GM18505 (cell line): ENCODE measurements at regions not wholly inside any gene's neighbourhood (a gene's known extent, or its start where the extent isn't known, plus 50 kb on each side); places are given as distances from the start of the nearest gene placed in this dataset.
"Not testable (repeated sequence)": the region's sequence is repeated elsewhere in the genome, so short reads cannot be mapped to it uniquely, and the experiment has no call there.

Experiments
- ATAC-seq: cut with Tn5 transposase; IDR thresholded peaks from one replicate; pipeline ENCODE4 v1.9.1; 2021; ENCODE audit not compliant: unreplicated experiment
- POLR2A ChIP-seq: IDR thresholded peaks from 4 replicates; pipeline ENCODE4 v1.6.1; 2011; ENCODE audit warnings: borderline replicate concordance; ENCODE audit not compliant: insufficient read depth, insufficient read length; ENCODE audit errors: extremely low read depth

- no peak for ATAC-seq
- no peak for TF ChIP-seq POLR2A
Observed at GRCh38 chr2:150260636-150261035, 226.8 kb downstream of the RND3 start.

GRCh38 chr2:150259746-150260145 lies 227.7 kb downstream of the RND3 start:
- TF ChIP-seq POLR2A: no peak
- ATAC-seq: no peak

GRCh38 chr2:150258781-150259307 lies 228.6 kb downstream of the RND3 start:
- TF ChIP-seq POLR2A: no peak
- no peak for ATAC-seq

DNA sequence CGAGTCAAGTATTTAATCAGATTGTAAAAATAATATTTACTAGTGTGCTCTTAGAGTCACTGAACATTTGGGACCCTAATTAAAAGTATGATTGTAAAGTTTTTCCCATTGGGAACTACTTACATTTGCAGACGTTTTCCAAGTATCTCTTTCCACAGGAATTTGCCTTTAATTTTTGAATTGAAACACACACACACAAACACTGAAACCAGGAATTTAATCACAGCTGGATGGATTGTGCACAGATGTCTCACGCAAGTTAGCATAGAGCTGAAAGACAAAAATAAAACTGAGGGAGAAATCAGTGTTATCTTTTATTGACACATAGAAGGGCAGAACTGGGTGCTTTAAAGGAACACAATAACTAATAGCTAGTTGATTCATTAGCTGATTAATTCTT lies 230.7 kb downstream of the RND3 start:
- no peak for ATAC-seq
- no peak for TF ChIP-seq POLR2A

DNA sequence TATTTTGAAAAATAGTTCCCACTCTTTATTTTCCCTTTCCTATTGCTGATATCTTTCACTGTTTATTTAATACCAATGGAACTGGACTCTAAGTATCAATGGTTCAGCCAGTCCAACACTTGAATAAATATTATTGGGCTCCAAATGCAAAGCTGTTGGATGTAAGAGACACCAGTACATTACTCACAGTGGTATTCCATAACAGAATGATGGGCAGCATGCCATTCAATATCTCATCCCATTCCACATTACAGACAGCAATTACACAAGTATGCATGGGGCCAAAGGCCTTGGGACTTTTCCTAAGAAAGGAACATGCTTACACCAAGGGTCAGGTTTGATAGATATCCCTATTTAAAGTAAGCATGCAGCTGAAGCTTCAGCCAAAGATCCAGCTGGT lies 231.9 kb downstream of the RND3 start:
- no peak for TF ChIP-seq POLR2A
- ATAC-seq: no peak

GRCh38 chr2:150249735-150250134 lies 237.7 kb downstream of the RND3 start:
- not testable (repeated sequence) for ATAC-seq

GRCh38 chr2:150247481-150247880 lies 240.0 kb downstream of the RND3 start:
- no peak for ATAC-seq
- TF ChIP-seq POLR2A: no peak

DNA sequence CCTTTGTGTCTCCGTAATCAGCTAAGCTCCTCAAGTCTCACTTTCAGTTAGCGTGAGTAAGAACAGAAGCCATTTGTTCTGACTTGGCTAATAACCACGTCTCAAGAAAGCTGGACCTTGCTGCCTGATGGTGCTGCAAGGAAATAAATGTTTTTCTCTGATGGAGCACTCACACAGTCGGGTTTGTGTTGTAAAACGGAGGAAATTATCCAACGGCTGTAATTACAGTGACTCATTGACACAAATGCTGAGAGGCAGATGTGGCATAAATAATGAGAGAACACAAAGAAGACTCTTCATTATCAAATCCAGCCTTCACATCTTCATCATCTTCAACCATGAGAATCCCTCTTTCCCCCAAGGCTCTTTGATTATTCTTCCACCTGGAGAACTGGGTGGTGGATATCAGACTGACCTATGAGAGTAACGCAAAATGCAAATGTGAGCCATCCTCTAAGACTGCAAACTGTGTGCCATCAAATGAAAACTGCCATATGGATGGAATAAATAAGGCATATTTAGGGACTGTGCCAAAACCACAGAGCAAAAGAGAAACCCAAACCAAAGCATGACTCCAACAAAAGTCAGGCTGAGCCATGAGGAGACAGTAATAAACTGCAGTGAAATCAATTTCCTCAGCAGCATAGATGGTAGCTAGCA lies 252.6 kb downstream of the RND3 start:
- no peak for TF ChIP-seq POLR2A
- no peak for ATAC-seq

GRCh38 chr2:150232871-150233270 lies 254.6 kb downstream of the RND3 start:
- TF ChIP-seq POLR2A: no peak
- ATAC-seq: no peak

DNA sequence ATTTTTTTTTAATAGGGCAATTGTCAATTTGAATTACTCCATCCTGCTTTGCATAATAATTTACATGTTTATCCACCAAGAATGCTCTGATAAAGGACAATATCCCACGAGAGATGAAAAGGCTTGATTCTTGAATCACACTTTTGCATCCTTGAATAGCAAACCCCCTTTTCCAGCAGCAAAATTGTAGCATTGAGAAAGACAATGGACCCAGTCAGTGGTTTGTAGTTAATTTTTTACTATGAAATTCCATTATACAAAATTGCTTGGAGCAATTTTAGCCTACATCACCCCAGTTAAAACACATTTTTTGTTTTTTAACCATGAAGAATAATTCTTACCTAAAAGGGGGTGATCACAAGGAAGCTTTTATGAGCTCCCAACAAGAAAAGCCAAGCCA lies 255.1 kb downstream of the RND3 start:
- TF ChIP-seq POLR2A: no peak
- ATAC-seq: no peak

DNA sequence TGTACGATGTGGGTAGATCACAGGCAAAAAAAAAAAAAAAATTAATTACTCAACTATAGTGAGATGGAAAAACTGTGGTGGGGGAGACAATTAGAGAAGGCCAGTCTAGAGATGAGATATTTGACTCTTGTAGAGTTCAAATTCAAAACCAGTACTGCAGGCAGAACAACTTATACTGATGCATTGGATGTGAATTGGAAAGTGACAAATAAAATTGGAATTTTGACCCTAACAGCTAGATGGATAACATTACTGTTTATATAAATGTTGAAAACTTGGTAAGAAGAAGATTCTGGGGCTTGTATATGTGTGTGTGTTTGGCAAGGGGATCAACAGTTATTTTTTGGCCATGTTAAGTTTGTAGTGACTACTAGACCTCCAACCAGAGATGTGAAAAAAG lies 256.9 kb downstream of the RND3 start:
- no peak for TF ChIP-seq POLR2A
- ATAC-seq: no peak

- ATAC-seq: no peak
- TF ChIP-seq POLR2A: no peak
Observed at GRCh38 chr2:150230004-150230403, 257.5 kb downstream of the RND3 start.

GRCh38 chr2:150228936-150229335 lies 258.5 kb downstream of the RND3 start:
- no peak for ATAC-seq
- TF ChIP-seq POLR2A: no peak

DNA sequence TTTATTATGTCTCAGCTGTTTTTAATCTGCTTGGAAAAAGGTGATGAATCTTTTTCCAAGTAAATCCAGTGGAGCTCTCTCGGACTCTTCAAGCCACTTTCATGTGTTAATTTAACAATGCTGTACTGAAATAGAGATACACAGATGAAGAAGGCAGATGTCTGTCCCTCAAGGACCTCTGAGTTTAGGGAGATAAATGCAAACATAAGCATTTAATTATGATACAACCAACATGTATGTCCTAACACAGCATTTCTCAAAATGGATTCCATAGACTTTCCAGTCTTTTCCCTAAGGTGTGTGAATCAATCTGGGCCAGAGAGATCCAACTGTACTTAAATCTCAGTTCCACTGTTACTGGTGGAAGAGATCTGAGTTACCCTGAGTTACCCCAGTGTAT lies 262.4 kb downstream of the RND3 start:
- ATAC-seq: no peak
- TF ChIP-seq POLR2A: no peak

GRCh38 chr2:150224321-150224720 lies 263.1 kb downstream of the RND3 start:
- ATAC-seq: no peak

GRCh38 chr2:150222942-150223341 lies 264.5 kb downstream of the RND3 start:
- ATAC-seq: no peak
- no peak for TF ChIP-seq POLR2A

More at GRCh38 chr2:150224321-150224720, 263.1 kb downstream of the RND3 start:
- TF ChIP-seq POLR2A: no peak

DNA sequence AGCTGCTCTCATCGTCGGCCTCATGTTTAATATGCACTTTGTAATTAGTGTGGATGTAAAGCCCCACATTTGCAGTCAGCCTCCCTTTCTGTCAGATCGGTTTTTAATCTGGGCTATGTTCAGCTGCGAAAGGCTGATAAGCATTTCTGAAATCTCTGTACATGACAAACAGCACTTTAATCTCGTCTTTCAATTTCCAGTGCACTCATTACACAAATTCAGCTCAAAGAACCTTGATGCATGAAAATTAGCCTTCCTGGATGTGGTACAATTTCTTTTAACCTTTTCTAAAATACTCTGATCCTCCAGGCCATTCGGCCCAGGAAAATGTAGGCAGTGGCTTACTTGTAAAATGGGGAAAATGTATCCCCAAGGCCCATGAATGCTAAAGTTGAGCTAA lies 265.1 kb downstream of the RND3 start:
- no peak for TF ChIP-seq POLR2A
- no peak for ATAC-seq
